Kidney capillary endothelial cell (primary cell): ENCODE measurements at regions not wholly inside any gene's neighbourhood (a gene's known extent, or its start where the extent isn't known, plus 50 kb on each side); places are given as distances from the start of the nearest gene placed in this dataset.

Source experiments
- DNase-seq: peaks from one replicate; pipeline ENCODE4 v3.0.0-alpha.2; 2018; ENCODE audit warnings: low spot score

GRCh38 chr3:106217745-106218144, 348.9 kb upstream of the CBLB start:
- DNase-seq, result no peak

GRCh38 chr3:106227068-106227467, 358.3 kb upstream of the CBLB start:
- DNase-seq, result no peak

GRCh38 chr3:106228271-106228670, 359.5 kb upstream of the CBLB start:
- no peak for DNase-seq

GRCh38 chr3:106229495-106230278, 360.9 kb upstream of the CBLB start:
- no peak for DNase-seq

GRCh38 chr3:106231086-106231485, 362.3 kb upstream of the CBLB start:
- no peak for DNase-seq

GRCh38 chr3:106232956-106233355, 364.1 kb upstream of the CBLB start:
- no peak for DNase-seq

- no peak for DNase-seq
These were observed 370.4 kb upstream of the CBLB start for GRCh38 chr3:106239195-106239697.

GRCh38 chr3:106241593-106241992, 372.8 kb upstream of the CBLB start:
- DNase-seq, result no peak

- no peak for DNase-seq
These were observed 374.0 kb upstream of the CBLB start for GRCh38 chr3:106242781-106243180.

GRCh38 chr3:106245400-106245799, 376.6 kb upstream of the CBLB start:
- no peak for DNase-seq

GRCh38 chr3:106247902-106248684, 379.3 kb upstream of the CBLB start:
- no peak for DNase-seq

- DNase-seq, result no peak
These were observed 380.3 kb upstream of the CBLB start for GRCh38 chr3:106249159-106249558.

GRCh38 chr3:106249981-106250380, 381.2 kb upstream of the CBLB start:
- no peak for DNase-seq

- DNase-seq, result no peak
These were observed 382.5 kb upstream of the CBLB start for GRCh38 chr3:106251160-106251892.

- no peak for DNase-seq
These were observed 387.0 kb upstream of the CBLB start for GRCh38 chr3:106255870-106256248.

- DNase-seq, result no peak
These were observed 387.6 kb upstream of the CBLB start for GRCh38 chr3:106256249-106256957.

GRCh38 chr3:106257172-106257571, 388.4 kb upstream of the CBLB start:
- no peak for DNase-seq

GRCh38 chr3:106261396-106261795, 392.6 kb upstream of the CBLB start:
- DNase-seq, result no peak

GRCh38 chr3:106261915-106262683, 393.3 kb upstream of the CBLB start:
- no peak for DNase-seq

- no peak for DNase-seq
These were observed 394.2 kb upstream of the CBLB start for GRCh38 chr3:106263011-106263410.

- DNase-seq, result no peak
These were observed 394.7 kb upstream of the CBLB start for GRCh38 chr3:106263546-106263945.
